CD14-positive monocyte (primary cell): ENCODE measurements at regions not wholly inside any gene's neighbourhood (a gene's known extent, or its start where the extent isn't known, plus 50 kb on each side); places are given as distances from the start of the nearest gene placed in this dataset.

ENCODE experiments used
- DNase-seq, 3 donors: peaks; one replicate each; pipeline ENCODE4 v3.0.0-alpha.2; 2011 to 2022
- H2AFZ ChIP-seq: 2 replicates; pipeline ENCODE4 v1.6.0; 2012; ENCODE audit warnings: mild to moderate bottlenecking, low read depth, low read length, inconsistent platforms; ENCODE audit not compliant: insufficient read depth, poor library complexity, severe bottlenecking
- H3K27ac ChIP-seq, 2 donors: 1 replicate in 1 of 2; 2 replicates in 1 of 2; pipeline ENCODE4 v1.5.1; 2012 to 2013; ENCODE audit warnings: low read length in 2 of 2, control low read depth in 1 of 2, inconsistent platforms in 1 of 2, low read depth in 1 of 2, mild to moderate bottlenecking in 1 of 2
- H3K27me3 ChIP-seq, 2 donors: one replicate each; pipeline versions ENCODE4 v1.6.0 to v1.6.1; 2011 to 2013; ENCODE audit warnings: low read length in 2 of 2; ENCODE audit not compliant: control insufficient read depth in 2 of 2, insufficient read depth in 2 of 2
- H3K36me3 ChIP-seq, 2 donors: replicated peaks in 1 of 2; 1 replicate in 1 of 2; 2 replicates in 1 of 2; pipeline versions ENCODE4 v1.5.1 to v1.6.1; 2012 to 2013; ENCODE audit warnings: low read length in 2 of 2, control low read depth in 1 of 2, inconsistent platforms in 1 of 2, mild to moderate bottlenecking in 1 of 2; ENCODE audit not compliant: insufficient read depth in 2 of 2, control insufficient read depth in 1 of 2
- H3K4me1 ChIP-seq, 2 donors: 1 replicate in 1 of 2; 2 replicates in 1 of 2; pipeline versions ENCODE4 v1.5.1 to v1.6.1; 2012 to 2013; ENCODE audit warnings: low read length in 2 of 2, control low read depth in 1 of 2, inconsistent platforms in 1 of 2, mild to moderate bottlenecking in 1 of 2, moderate library complexity in 1 of 2; ENCODE audit not compliant: insufficient read depth in 2 of 2, control insufficient read depth in 1 of 2
- H3K4me2 ChIP-seq: replicated peaks from 2 replicates; pipeline ENCODE3; 2012; ENCODE audit warnings: low read length, moderate library complexity, mild to moderate bottlenecking; ENCODE audit not compliant: poor library complexity, severe bottlenecking; ENCODE audit errors: extremely low read depth
- H3K4me3 ChIP-seq, 3 experiments: fragments of 200-600 bp in 1 of 3; sonication (generic) in 1 of 3; replicated peaks in 1 of 3; 1 replicate in 2 of 3; 2 replicates in 1 of 3; pipeline ENCODE4 v1.5.1; 2011 to 2013; ENCODE audit warnings: low read length in 3 of 3, mild to moderate bottlenecking in 3 of 3, control low read depth in 2 of 3, low read depth in 2 of 3, inconsistent platforms in 1 of 3, moderate library complexity in 1 of 3
- H3K79me2 ChIP-seq: 2 replicates; pipeline ENCODE4 v1.6.0; 2012; ENCODE audit warnings: mild to moderate bottlenecking, control low read depth, inconsistent platforms, low read length, moderate library complexity; ENCODE audit not compliant: insufficient read depth
- H3K9ac ChIP-seq: 2 replicates; pipeline ENCODE4 v1.6.0; 2017; ENCODE audit warnings: low read length, mild to moderate bottlenecking; ENCODE audit not compliant: insufficient read depth, poor library complexity, severe bottlenecking
- H3K9me3 ChIP-seq, 2 donors: replicated peaks in 1 of 2; 1 replicate in 1 of 2; 2 replicates in 1 of 2; pipeline versions ENCODE4 v1.5.1 to v1.6.1; 2012 to 2013; ENCODE audit warnings: low read length in 2 of 2, control low read depth in 1 of 2; ENCODE audit not compliant: control insufficient read depth in 1 of 2, insufficient read depth in 1 of 2
- H4K20me1 ChIP-seq: 2 replicates; pipeline ENCODE4 v1.6.0; 2012; ENCODE audit warnings: mild to moderate bottlenecking, low read length, control low read depth, moderate library complexity; ENCODE audit not compliant: insufficient read depth
- H3K27ac Mint-ChIP-seq, 7 donors: one replicate each; pipeline ENCODE4 v1.8.0; 2020; ENCODE audit warnings: mild to moderate bottlenecking in 7 of 7, mixed read lengths in 7 of 7, moderate library complexity in 6 of 7, inconsistent platforms in 2 of 7
- H3K27me3 Mint-ChIP-seq, 3 donors: one replicate each; pipeline ENCODE4 v1.8.0; 2021 to 2022; ENCODE audit warnings: low read depth in 3 of 3, mild to moderate bottlenecking in 3 of 3, mixed read lengths in 3 of 3, moderate library complexity in 3 of 3, inconsistent platforms in 1 of 3
- H3K36me3 Mint-ChIP-seq, 2 donors: one replicate each; pipeline ENCODE4 v1.8.0; 2020; ENCODE audit warnings: mixed read lengths in 2 of 2, inconsistent platforms in 1 of 2, mild to moderate bottlenecking in 1 of 2
- H3K4me1 Mint-ChIP-seq: one replicate; pipeline ENCODE4 v1.8.0; 2020; ENCODE audit warnings: mild to moderate bottlenecking, mixed read lengths
- H3K4me3 Mint-ChIP-seq, 2 donors: one replicate each; pipeline ENCODE4 v1.8.0; 2020; ENCODE audit warnings: mild to moderate bottlenecking in 2 of 2, mixed read lengths in 2 of 2, moderate library complexity in 1 of 2
- H3K9me3 Mint-ChIP-seq, 7 donors: one replicate each; pipeline ENCODE4 v1.8.0; 2020 to 2022; ENCODE audit warnings: mixed read lengths in 7 of 7, mild to moderate bottlenecking in 6 of 7, moderate library complexity in 6 of 7, inconsistent platforms in 2 of 7
- WGBS: methylation state at CpG from one replicate; pipeline ENCODE4 v1.1.5; 2013; ENCODE audit warnings: missing lambda C conversion rate; ENCODE audit not compliant: insufficient coverage; 5-methylcytosine and 5-hydroxymethylcytosine counted together
- intact Hi-C, 2 donors: fragments of 100-400 bp; cut with micrococcal nuclease; formaldehyde crosslinking; loops; one replicate each; pipeline versions ENCODE4 v1.15.0 to v1.15.1; 2023
- TF ChIP-seq, protein P1 (sequence below): fragments of 200-600 bp; IDR thresholded peaks from one replicate; pipeline ENCODE4 v1.8.0; 2022; ENCODE audit warnings: antibody characterized with exemption, mild to moderate bottlenecking

DNA sequence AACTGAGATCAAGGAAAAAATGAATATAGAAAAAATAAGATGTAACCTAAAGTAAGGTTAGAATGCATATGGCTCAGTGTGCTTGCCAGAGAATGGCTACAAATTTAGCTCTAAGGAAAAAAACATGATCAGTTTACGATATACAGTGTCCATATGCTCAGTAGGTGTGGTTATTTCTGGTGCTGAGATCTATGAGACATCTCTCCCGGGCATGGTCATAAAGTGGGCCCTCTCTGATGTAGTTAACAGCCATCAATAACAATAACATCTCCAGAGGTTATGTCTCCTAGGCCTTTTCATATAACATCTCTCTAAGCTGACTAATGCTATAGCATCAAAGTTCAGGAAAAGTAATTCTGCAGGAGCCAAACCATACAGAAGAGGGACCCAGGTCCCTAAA is 56.3 kb upstream of the UBE2E3 start:
- Mint-ChIP-seq H3K27ac (no peak overlapping the region), H3K4me1 (no peaks in the 10 kb centered on the region), H3K36me3 (no peaks in the 10 kb centered on the region), H3K4me3 (no peak overlapping the region), H3K27me3 (no peaks in the 10 kb centered on the region), H3K9me3 (peaks cover 0 to 4% (median 0%) of the 10 kb centered on the region in 7 donors)
- WGBS, result no CpG with 5 or more reads among the region's 2 CpGs
- H3K4me3 ChIP-seq, result no peak overlapping the region
- intact Hi-C loops, result no loop called here
- no peaks in the 10 kb centered on the region for H3K79me2 ChIP-seq
- no peaks in the 10 kb centered on the region for H3K4me1 ChIP-seq
- H3K27ac ChIP-seq, result no peak overlapping the region
- no peak overlapping the region for H3K9ac ChIP-seq
- no peaks in the 10 kb centered on the region for H3K36me3 ChIP-seq
- DNase-seq, result no peak
- no peaks in the 10 kb centered on the region for H3K9me3 ChIP-seq
- H3K27me3 ChIP-seq, result no peaks in the 10 kb centered on the region
- H4K20me1 ChIP-seq, result no peaks in the 10 kb centered on the region
- H3K4me2 ChIP-seq, result no peak overlapping the region
- H2AFZ ChIP-seq, result no peak overlapping the region
- TF ChIP-seq, protein P1, sequence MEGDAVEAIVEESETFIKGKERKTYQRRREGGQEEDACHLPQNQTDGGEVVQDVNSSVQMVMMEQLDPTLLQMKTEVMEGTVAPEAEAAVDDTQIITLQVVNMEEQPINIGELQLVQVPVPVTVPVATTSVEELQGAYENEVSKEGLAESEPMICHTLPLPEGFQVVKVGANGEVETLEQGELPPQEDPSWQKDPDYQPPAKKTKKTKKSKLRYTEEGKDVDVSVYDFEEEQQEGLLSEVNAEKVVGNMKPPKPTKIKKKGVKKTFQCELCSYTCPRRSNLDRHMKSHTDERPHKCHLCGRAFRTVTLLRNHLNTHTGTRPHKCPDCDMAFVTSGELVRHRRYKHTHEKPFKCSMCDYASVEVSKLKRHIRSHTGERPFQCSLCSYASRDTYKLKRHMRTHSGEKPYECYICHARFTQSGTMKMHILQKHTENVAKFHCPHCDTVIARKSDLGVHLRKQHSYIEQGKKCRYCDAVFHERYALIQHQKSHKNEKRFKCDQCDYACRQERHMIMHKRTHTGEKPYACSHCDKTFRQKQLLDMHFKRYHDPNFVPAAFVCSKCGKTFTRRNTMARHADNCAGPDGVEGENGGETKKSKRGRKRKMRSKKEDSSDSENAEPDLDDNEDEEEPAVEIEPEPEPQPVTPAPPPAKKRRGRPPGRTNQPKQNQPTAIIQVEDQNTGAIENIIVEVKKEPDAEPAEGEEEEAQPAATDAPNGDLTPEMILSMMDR, result no peak

DNA sequence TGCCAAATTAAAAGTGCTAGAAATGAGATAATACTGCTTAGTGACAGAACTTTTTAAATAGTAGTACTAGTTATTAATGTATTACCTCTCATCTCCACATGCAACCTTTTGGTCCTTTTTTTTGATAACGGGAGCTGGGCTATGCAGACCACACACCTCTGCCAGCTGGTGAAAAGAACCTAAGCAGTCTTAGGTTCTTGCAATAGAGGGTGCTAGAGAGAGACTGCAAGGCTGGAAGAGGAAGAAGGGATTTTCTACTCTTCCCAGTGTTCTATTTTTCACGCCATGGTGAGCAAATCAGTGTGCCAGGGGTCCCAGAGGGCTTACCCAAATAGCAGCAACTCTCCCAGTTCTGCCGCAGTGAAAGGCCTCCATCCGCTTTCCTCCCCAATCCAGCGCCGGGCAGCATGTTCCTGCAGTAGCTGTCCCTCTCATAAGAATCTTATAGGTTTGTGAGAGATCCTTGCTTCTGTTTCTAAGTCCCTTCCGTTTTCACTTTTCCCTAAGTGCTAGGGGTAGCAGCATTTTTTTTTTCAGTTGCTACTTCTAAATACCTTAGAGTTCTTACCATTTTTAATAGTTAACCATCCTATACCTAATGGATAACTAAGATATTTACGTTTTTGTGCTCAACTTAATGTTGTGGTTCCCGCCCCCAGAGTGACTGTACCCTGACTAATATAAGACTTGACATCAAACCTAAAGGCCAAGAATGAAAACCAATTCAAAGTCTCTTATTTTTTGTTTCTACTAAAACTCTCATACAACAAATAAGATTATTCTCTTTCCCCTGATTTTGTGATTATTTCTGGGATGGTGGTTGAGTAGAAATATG is 69.4 kb upstream of the UBE2E3 start:
- H3K4me3 Mint-ChIP-seq, result no peak overlapping the region
- H3K27me3 Mint-ChIP-seq, result peaks cover 0 to 1% (median 0%) of the 10 kb centered on the region in 3 donors
- intact Hi-C loops, result no loop called here
- no peaks in the 10 kb centered on the region for H3K79me2 ChIP-seq
- no peak for DNase-seq
- H3K9me3 Mint-ChIP-seq, result peaks cover 0 to 6% (median 0%) of the 10 kb centered on the region in 7 donors
- no peak overlapping the region for H3K27ac ChIP-seq
- H3K9me3 ChIP-seq, result no peaks in the 10 kb centered on the region
- no peak overlapping the region for H3K27ac Mint-ChIP-seq
- 93% methylated on average over 3 of the region's 9 CpGs for WGBS
- H3K4me3 ChIP-seq, result no peak overlapping the region
- H3K27me3 ChIP-seq, result no peaks in the 10 kb centered on the region
- TF ChIP-seq, protein P1, result no peak
- H3K9ac ChIP-seq, result no peak overlapping the region
- no peak overlapping the region for H2AFZ ChIP-seq
- no peaks in the 10 kb centered on the region for H4K20me1 ChIP-seq
- no peaks in the 10 kb centered on the region for H3K4me1 ChIP-seq
- no peaks in the 10 kb centered on the region for H3K36me3 ChIP-seq
- H3K4me2 ChIP-seq, result no peak overlapping the region
- no peaks in the 10 kb centered on the region for H3K4me1 Mint-ChIP-seq
- no peaks in the 10 kb centered on the region for H3K36me3 Mint-ChIP-seq
